ENCODE measurements at regions not wholly inside any gene's neighbourhood (a gene's known extent, or its start where the extent isn't known, plus 50 kb on each side); places are given as distances from the start of the nearest gene placed in this dataset.
A peak's percentile ranks its signal among the peaks of the same experiment; 100 is the strongest.

DNA sequence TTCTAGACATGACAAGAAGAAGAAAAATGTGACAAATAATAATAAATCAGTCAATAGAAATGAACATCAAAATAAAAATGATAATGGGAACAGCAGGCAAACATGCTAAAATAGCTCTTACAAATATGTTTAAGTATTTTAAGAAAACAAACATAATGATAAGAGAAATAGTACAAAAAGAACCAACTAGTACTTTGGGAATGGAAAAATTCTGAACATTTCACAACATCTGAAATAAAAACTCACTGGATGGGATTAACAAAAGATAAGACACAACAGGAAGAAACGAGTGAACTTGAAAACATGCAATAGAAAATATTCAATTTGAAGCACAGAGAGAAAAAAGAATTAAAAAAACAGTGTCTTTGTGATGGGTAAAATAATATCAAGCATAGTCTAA, 115.2 kb upstream of the TSPAN2 start:
- no peak for DNase-seq (ENCODE audit: low read depth)

DNA sequence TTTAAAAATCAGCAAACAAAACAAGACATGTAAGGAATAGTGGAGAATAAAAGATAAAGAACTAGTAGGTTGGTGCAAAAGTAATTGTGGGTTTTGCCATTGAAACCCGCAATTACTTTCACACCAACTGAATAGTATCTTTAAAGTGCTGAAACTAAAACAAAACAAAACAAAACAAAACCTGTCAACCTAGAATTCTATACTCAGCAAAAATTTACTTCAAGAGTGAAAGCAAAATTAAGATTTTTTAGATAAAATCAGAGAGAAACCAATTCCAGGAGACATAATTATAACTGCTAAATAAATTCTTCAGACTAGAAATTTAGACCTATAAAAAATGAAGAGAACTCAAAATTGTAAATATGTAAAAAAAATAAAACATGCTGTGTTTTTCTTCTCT, 114.0 kb upstream of the TSPAN2 start:
- no peak for DNase-seq (ENCODE audit: low read depth)

DNA sequence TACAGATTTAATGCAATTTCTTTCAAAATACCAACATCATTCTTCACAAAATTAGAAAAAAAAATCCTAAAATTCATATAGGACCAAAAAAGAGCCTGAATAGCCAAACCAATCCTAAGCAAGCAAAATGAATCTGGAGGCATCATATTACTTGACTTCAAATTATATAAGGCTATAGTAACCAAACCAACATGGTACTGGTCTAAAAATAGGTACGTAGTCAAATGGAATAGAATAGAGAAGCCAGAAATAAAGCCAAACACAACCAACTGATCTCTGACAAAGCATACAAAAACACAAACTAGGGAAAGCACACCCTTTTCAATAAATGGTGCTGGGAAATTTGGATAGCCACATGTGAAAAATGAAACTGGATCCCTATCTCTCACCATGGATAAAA, 112.3 kb upstream of the TSPAN2 start:
- DNase-seq (ENCODE audit: low read depth) = no peak

DNA sequence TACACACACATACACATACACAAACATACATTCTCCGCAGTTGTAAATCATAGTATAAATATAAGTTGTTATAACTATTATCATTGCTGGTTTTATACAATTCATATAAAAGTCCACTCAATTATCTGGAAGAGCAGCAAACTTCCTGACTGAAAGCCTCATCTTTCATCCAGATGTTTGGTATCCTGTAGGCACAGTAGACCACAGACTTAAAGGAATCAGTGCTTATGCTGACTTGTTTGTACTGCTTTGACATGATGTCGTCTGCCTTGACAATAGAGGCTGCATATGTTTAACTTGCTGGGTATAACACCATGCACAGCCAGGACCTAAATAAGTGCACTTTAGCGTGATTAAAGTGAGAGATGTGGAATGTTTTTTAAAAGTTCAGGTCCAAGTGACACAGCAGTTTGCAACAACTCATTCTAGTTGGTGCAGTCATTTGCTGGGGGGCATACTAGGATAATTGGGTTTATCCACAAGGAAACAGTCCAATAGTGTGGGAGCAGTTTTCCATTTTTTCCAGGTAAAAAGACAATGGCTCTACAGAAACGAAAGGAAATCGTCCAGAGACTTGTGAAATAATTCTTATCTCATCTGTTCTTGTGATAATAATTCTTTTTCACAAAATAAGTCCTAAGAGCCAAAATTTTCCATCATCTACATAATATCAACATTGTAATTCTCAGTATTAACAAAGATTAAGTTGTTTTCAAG, 110.3 kb upstream of the TSPAN2 start:
- no peak for DNase-seq (ENCODE audit: low read depth)

DNA sequence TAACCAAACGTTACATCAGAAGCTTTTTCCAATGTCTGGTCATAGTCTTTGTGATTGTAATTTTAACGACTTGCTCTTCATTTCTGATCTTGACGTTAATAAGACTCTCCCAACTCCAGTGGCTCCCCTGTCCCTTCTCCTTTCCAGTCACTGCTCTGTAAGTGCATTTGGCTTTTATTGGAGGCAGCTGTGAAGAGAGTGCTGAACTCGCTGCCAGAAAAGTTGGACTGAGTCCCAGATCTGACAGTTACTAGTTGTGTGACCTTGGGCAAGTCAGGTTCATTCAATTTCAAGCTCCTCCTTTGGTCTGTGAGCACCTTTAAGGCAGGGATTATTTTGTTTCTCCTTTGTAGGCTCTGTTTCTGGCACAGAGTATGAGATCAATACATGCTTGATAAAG, 109.6 kb upstream of the TSPAN2 start:
- no peak for DNase-seq (ENCODE audit: low read depth)

DNA sequence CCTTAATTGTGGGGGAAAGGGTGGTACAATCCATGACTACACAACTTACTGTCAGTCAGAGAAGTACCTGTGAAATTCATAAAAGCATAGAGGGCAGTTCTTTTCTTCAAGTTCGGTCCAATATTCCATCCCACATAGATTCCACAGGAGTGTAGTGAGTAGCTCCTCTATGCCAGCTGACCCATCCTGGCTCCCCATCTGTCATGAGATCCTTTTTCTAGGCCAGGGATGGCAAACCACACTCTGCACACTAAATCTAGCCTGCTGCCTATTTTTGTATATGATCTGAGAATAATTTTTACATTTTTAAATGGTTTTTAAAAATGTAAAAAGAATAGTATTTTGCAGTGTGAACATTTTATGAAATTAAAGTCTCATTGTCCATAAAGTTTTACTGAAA, 107.0 kb upstream of the TSPAN2 start:
- no peak for DNase-seq (ENCODE audit: low read depth)

DNA sequence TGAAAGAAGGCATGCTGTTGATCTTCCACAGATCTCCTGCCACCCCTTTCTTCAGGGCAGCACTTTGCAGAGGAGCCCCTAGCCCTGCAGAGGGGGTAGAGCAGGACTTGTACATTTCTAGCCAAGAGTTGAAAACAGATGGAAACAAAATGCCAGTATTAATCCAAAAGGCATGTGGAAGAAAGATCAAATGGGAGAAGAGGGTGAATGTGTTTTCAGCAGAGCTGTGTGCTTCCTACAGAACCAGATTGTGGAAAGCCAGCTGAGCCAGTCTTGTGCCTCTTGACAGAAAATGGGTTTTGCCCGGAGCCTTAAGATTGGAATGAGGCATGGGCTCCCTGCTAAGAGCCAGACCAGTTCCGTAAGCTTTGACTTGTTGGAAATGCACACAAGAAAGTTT, 105.2 kb upstream of the TSPAN2 start:
- DNase-seq (ENCODE audit: low read depth) = no peak

- DNase-seq (ENCODE audit: low read depth) = no peak
Observed at GRCh38 chr1:115193046-115193828, 103.9 kb upstream of the TSPAN2 start.

DNA sequence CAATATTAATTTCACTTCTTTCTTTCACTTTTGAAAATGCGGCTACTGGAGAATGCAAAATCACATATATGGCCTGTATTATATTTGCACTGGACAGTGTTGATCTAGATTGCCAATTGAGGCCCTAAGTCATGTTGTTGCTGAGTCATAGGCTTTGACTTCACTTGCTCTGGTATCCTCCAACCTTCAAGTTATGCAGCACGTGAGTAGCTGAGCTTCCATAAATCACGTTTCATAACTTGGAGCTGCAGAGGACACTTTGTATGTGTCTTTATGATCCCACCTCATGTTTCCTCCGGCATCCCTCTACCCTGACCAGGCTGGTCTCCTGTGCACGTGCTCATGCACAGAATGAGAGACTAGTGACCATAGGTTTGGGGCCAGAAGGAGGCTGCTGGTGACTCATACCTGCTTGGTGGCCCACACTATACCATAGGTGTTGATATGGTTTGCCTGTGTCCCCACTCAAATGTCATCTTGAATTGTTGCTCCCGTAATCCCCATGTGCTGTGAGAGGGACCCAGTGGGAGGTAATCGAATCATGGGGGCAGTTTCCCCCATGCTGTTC, 103.0 kb upstream of the TSPAN2 start:
- DNase-seq (ENCODE audit: low read depth) = no peak

- no peak for DNase-seq (ENCODE audit: low read depth)
Observed at GRCh38 chr1:115191691-115192090, 102.4 kb upstream of the TSPAN2 start.

- DNase-seq (ENCODE audit: low read depth) = no peak
Observed at GRCh38 chr1:115190540-115191170, 101.4 kb upstream of the TSPAN2 start.

GRCh38 chr1:115189814-115190539, 100.7 kb upstream of the TSPAN2 start:
- DNase-seq (ENCODE audit: low read depth) = no peak

DNA sequence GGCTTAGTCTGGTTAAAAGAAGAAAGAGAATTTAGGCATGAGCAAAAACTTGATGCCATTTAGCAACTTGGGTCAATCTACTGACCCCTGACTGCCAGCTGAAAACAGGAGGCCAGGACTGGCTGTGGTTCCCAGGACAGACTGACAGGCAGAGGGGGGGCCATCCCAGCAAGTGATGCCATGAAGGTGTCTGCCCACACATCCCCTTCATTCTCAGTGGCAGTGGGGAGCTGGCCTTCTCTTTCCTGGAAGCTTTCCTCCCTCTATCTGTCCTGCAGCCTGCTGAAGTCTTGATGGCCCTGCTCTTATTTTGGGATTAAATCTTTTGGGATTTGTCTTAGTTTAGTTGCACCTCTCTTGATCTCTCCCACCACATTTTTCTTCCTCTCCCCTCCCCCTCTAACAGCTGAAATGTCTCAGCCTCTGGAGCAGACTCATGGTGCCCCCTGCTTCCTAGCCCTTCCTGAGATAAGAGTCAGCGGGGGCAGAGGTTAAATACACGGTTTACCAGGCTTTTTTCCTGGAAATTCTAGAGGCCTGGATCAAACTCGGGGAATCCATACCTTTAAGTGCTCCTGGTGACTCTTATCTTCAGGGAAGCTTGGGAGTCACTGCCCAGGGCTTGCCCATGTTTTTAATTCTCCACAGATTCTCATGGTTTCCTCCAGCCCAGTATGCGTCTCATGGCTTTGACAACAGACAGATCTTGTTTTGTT, 99.5 kb upstream of the TSPAN2 start:
- peak; percentile 20 for DNase-seq (ENCODE audit: low read depth)

DNA sequence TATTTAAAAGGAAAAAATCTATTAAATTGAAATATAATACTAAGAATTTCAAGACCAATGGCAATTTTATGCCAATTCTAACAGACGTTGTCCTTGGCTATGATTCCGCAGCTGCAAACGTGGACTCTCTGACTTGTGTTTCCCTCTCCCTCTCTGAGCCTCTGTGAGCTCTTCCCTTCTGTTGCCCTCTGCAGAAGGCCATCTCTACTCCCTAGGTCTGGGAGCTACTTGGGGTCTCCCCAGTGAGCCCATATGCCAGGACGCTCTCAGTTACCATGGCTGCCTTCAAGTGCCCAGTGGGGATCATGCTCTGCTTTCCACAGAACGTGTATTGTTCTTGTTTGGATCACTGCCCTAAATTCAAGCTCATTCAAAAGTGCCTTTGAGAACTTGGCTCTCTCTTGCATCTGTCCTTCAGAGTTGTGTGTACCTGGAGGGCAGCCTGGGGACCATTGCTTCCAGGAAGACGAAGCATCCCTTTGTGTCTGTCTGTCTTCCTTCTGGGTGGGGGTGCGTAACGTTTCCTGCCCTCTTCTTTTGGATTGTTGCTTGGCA, 97.5 kb upstream of the TSPAN2 start:
- no peak for DNase-seq (ENCODE audit: low read depth)

DNA sequence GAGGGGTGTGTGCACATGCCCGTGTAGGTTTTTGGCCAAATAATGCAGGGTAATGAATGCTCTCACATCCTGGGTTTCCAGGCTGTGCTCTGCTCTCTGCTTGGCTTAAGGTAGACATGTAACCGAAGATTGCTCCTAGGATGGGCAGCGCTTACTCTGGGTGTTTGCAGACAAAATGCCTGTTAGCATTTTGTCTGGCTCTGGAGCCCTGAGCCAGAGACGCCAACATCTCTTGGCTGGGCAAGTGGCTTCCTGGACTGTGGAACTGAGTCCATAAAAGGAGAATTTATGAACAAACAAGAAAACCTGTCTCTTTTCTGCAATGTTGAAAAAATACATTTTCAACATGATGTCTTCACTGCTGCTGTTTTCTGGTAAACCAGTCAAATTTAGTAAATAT, 96.0 kb upstream of the TSPAN2 start:
- DNase-seq (ENCODE audit: low read depth) = no peak

- DNase-seq (ENCODE audit: low read depth) = no peak
Observed at GRCh38 chr1:115184951-115185331, 95.6 kb upstream of the TSPAN2 start.

- no peak for DNase-seq (ENCODE audit: low read depth)
Observed at GRCh38 chr1:115184260-115184950, 95.1 kb upstream of the TSPAN2 start.

DNA sequence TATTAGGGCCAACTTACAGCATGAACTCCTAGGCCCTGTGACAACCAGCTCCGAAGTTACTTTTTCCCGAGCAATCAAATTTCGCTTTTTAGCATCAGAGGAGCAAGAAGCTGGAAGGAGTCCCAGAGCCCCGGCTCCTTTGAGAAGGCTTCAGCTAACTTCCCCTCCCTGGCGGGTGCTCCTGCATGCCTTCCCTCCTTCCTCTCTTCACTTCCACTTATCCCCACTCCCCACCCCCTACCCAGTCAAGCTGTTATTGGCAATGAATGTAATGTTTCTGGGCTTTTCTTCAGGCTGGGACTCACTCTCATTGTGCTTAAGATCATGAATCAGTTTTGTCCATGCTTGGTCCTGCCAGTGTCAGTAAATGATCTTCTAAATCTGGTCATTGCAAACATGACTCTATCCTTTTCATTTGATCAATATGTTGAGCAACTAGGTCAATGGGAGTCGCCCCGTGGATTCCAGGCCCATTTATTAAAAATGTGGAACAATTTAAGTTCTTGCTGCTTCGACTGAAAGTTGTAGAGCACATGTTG, 94.5 kb upstream of the TSPAN2 start:
- no peak for DNase-seq (ENCODE audit: low read depth)

DNA sequence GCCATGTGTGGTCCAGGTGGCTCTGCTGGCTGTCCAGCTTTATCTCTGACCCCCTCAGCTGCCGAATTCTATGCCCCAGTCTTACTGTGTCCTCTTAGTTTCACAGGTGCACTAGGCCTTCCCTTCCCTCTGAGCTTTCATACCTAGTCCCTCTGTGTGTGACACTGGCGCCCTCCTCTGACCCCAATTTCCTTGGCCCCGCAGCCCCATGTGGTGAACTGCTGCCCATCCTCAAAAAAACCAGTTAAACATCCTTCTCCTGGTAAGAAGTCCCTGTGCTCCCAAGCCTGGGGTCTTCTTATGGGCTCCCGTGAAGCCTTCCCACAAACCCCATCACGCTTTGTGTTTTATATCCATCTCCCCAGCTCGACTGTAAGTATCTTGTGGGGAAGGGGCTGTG, 93.9 kb upstream of the TSPAN2 start:
- DNase-seq (ENCODE audit: low read depth) = no peak

- no peak for DNase-seq (ENCODE audit: low read depth)
Observed at GRCh38 chr1:115182012-115182715, 92.9 kb upstream of the TSPAN2 start.

All from CMK (cell line).